ENCODE measurements at regions not wholly inside any gene's neighbourhood (a gene's known extent, or its start where the extent isn't known, plus 50 kb on each side); places are given as distances from the start of the nearest gene placed in this dataset.

DNA sequence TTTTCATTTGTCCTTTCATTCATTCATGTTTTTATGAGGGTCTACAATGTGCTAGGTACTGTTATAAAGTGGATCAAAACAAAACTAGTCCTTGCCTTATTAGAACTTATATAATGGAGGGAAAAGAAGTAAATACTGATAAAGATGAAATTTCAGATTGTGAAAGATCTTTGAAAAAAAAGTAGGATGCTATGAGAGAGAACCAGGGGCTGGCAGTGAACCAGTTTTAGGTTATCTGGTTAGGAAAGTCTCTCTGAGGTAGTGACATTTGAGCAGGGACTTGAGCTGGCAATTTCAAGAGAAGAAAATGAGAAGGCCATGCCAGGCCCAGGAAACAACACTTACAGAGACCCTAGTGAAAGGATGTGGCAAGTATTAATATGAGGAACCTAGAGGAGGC, 57.3 kb upstream of the E2F7 start:
- H3K27ac ChIP-seq = no peak overlapping the region
- no peak for DNase-seq
- intact Hi-C loops (cut with DNase I) = no loop called here
- H3K4me1 ChIP-seq = no peaks in the 10 kb centered on the region
- H3K9me3 ChIP-seq = no peaks in the 10 kb centered on the region
- TF ChIP-seq, protein P1, sequence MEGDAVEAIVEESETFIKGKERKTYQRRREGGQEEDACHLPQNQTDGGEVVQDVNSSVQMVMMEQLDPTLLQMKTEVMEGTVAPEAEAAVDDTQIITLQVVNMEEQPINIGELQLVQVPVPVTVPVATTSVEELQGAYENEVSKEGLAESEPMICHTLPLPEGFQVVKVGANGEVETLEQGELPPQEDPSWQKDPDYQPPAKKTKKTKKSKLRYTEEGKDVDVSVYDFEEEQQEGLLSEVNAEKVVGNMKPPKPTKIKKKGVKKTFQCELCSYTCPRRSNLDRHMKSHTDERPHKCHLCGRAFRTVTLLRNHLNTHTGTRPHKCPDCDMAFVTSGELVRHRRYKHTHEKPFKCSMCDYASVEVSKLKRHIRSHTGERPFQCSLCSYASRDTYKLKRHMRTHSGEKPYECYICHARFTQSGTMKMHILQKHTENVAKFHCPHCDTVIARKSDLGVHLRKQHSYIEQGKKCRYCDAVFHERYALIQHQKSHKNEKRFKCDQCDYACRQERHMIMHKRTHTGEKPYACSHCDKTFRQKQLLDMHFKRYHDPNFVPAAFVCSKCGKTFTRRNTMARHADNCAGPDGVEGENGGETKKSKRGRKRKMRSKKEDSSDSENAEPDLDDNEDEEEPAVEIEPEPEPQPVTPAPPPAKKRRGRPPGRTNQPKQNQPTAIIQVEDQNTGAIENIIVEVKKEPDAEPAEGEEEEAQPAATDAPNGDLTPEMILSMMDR (IDR thresholded peaks at IDR 0.05) = no peak
- no peak for TF ChIP-seq POLR2A (IDR thresholded peaks at IDR 0.05)
- H3K27me3 ChIP-seq = no peaks in the 10 kb centered on the region
- H3K36me3 ChIP-seq = no peaks in the 10 kb centered on the region
- no peak overlapping the region for H3K4me3 ChIP-seq (replicated peaks in 1 of 3)

DNA sequence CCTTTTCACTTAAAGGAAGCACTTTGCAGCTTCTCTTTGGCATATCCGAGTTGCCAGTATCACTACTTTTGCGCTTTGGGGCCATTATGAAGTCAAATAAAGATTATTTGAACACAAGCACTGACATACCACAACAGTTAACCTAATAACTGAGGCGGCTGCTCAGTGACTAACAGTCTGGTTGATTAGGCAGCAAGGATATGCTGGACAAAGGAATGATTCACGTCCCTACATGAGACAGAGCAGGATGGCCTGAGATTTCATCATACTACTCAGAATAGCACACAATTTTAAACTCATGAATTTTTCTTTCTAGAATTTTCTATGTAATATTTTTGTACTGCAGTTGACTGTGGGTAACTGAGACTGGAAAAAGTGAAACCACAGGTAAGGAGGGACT, 56.9 kb upstream of the E2F7 start:
- Histone ChIP-seq H3K36me3 (no peaks in the 10 kb centered on the region), H3K4me3 (replicated peaks in 1 of 3) (no peak overlapping the region), H3K27ac (no peak overlapping the region), H3K4me1 (no peaks in the 10 kb centered on the region), H3K27me3 (no peaks in the 10 kb centered on the region), H3K9me3 (no peaks in the 10 kb centered on the region)
- intact Hi-C loops (cut with DNase I) = no loop called here
- 78 to 80% methylated on average over 4 of the region's 4 CpGs for WGBS, 2 donors
- no peak for DNase-seq
- TF ChIP-seq, protein P1 (IDR thresholded peaks at IDR 0.05) = no peak
- TF ChIP-seq POLR2A (IDR thresholded peaks at IDR 0.05) = no peak

DNA sequence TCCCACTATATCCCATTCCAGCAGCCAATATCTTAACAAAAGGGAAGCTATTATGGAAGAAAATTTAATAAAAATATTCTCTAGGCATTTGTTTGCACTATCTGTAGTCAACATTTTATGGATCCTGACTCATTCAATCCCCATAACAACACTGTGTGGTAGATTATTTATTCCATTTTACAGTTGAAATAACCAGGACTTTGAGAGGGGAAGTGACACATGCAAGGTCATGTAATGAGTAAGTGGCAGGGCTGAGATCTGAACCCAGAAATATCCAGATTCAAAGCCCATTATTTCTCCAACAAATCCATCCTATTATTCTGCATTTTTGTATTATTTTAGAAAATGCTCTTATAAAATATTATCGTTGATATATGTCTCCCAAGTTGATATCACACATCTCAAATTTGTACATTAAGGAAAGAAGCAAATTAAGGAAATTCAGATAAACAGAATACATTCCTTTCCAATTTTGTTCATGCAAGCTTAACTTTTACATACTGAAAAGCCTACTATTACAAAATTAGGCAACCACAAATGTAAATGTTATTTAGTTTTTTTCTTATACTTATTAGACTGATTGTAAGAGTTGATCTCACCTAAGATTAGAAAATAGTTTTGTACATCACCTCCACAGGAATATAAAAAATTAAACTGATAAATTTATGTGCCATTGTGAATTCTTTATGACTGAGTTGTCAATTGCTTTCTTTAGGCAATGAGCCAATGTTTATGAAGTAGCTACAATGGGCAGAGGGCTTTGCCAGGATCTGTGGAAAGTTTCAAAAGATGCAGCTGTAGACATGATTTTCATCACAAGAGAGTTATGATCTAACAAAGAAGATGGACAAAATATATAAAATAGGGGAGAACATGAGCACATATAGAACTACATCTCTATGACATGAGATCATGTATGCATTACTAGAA, 55.1 kb upstream of the E2F7 start:
- TF ChIP-seq, protein P1 (IDR thresholded peaks at IDR 0.05) = no peak
- no peak for TF ChIP-seq POLR2A (IDR thresholded peaks at IDR 0.05)
- no peak overlapping the region for H3K4me3 ChIP-seq (replicated peaks in 1 of 3)
- H3K4me1 ChIP-seq = no peaks in the 10 kb centered on the region
- no peak overlapping the region for H3K27ac ChIP-seq
- no peaks in the 10 kb centered on the region for H3K36me3 ChIP-seq
- no peak for DNase-seq
- intact Hi-C loops (cut with DNase I) = no loop called here
- H3K27me3 ChIP-seq = no peaks in the 10 kb centered on the region
- H3K9me3 ChIP-seq = no peaks in the 10 kb centered on the region
- 83 to 86% methylated on average over 1 of the region's 1 CpG for WGBS, 2 donors

DNA sequence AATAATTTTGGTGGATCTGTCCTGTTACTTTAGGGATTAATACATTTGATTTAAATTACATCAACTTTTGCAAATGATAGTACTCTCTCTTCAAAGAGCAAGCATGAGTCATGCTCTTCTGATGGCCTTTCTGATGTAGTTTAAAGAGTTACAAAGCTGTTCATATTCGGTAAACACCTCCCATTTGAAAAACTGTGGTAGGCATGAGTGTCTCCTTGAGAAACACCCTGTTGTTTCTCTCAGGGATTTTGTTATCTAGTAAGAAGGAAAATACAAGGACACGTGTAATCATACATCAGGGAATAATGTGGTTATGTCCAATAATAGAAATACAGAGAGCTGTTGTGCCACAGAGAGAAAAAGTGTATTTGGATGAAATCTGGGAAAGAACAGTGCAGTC, 53.3 kb upstream of the E2F7 start:
- WGBS, 2 donors = 71 to 73% methylated on average over 2 of the region's 2 CpGs
- no peaks in the 10 kb centered on the region for H3K36me3 ChIP-seq
- DNase-seq = no peak
- intact Hi-C loops (cut with DNase I) = no loop called here
- H3K4me3 ChIP-seq (replicated peaks in 1 of 3) = no peak overlapping the region
- no peaks in the 10 kb centered on the region for H3K27me3 ChIP-seq
- H3K9me3 ChIP-seq = no peaks in the 10 kb centered on the region
- TF ChIP-seq POLR2A (IDR thresholded peaks at IDR 0.05) = no peak
- TF ChIP-seq, protein P1 (IDR thresholded peaks at IDR 0.05) = no peak
- H3K4me1 ChIP-seq = no peaks in the 10 kb centered on the region
- H3K27ac ChIP-seq = no peak overlapping the region

DNA sequence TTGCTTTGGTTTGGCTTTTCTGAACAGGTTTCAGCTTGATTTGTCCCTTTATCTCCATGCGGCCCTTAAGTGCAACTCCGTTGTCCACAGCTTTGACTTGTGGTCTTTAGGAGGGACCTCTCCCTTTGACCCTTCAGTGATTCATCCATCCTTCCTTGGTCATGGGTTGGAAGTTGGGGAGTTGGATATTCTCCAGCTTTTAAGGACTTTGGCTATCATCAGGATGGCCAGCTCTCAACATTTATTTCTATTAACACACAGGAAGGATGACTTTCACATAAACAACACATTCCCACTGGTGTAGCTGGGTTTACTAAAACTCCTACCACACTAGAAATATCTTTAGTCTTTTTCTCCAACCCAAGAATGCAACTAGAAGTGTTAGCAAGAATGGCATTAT, 50.9 kb upstream of the E2F7 start:
- 74 to 84% methylated on average over 2 of the region's 2 CpGs for WGBS, 2 donors
- Histone ChIP-seq H3K27me3 (no peaks in the 10 kb centered on the region), H3K4me3 (replicated peaks in 1 of 3) (no peak overlapping the region), H3K4me1 (no peaks in the 10 kb centered on the region), H3K27ac (no peak overlapping the region), H3K9me3 (no peaks in the 10 kb centered on the region), H3K36me3 (no peaks in the 10 kb centered on the region)
- intact Hi-C loops (cut with DNase I) = no loop called here
- DNase-seq = no peak
- TF ChIP-seq, protein P1 (IDR thresholded peaks at IDR 0.05) = no peak
- TF ChIP-seq POLR2A (IDR thresholded peaks at IDR 0.05) = no peak

All from thyroid gland (tissue), 4 donors.